ENCODE measurements at regions not wholly inside any gene's neighbourhood (a gene's known extent, or its start where the extent isn't known, plus 50 kb on each side); places are given as distances from the start of the nearest gene placed in this dataset.

DNA sequence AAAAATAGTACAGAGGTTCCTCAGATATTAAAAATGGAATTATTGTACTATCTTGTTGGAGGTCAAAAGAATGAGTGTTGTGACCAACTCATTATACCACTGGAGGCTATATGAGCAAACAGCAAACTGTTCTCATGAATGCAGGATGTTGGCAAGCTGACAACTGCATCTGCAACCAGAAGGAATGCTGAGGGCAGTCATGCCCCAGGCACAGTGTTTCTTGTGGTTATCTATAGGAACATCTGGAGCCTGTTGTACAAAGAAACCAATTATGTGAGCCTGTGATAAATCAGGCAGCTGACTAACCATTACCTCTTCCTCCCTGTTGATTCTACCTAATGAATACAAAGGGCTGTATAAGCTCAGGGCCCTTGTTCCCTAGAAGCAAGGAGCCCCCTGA lies 2057.1 kb downstream of the TP53TG3F start:
- no peak for DNase-seq

DNA sequence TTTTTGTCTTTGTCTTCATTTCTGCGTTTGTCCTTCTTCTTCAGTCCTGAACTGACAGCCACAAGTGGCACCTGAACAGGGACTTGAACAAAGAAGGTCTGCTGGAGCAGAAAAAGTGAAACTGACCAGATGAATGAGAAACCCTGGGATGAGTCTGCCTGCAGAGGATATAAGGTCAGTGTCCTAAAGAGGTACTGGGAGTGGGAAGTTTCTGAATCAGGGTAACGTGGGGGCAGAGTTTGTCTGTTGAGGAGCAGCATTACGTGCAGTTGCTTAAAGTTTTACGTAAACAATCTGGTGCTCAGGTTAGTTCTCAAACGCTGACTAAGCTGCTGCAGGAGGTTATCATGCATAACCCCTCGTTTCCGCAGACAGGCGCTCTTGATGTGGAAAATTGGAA lies 2057.6 kb downstream of the TP53TG3F start:
- no peak for DNase-seq

DNA sequence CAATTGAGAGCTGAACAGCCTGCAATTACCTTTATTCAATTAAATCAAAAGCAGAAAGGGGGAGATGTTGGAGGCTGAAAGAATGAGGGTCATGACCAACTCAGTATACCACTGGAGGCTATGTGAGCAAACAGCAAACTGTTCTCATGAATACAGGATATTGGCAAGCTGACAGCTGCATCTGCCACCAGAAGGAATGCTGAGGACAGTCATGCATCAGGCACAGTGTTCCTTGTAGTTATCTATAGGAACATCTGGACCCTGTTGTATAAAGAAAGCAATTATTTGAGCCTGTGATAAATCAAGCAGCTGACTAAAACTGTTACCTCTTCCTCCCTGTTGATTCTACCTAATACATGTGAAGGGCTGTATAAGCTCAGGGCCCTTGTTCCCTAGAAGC lies 2064.6 kb downstream of the TP53TG3F start:
- DNase-seq = no peak

GRCh38 chr16:35525979-35526590 lies 2066.7 kb downstream of the TP53TG3F start:
- no peak for DNase-seq

- no peak for DNase-seq
Observed at GRCh38 chr16:35532576-35532975, 2073.2 kb downstream of the TP53TG3F start.

GRCh38 chr16:35533683-35534082 lies 2074.3 kb downstream of the TP53TG3F start:
- no peak for DNase-seq

GRCh38 chr16:35543486-35543885 lies 2084.1 kb downstream of the TP53TG3F start:
- no peak for DNase-seq

GRCh38 chr16:35552763-35553162 lies 2093.4 kb downstream of the TP53TG3F start:
- DNase-seq = no peak

- no peak for DNase-seq
Observed at GRCh38 chr16:35557731-35558130, 2098.3 kb downstream of the TP53TG3F start.

GRCh38 chr16:35559911-35560636 lies 2100.7 kb downstream of the TP53TG3F start:
- no peak for DNase-seq

DNA sequence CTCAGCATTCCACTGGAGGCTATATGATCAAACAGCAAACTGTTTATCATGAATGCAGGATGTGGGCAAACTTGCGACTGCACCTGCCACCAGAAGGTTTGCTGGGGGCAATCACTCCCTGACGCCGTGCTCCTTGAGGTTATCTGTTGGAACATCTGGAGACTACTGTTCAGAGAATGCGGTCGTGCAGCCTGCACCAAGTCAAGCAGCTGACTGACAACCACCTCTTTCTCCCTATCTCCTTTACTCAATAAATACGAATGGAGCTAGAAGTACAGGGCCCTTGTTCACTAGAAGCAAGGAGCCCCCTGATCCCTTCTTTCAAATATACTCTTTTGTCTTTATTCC lies 2101.2 kb downstream of the TP53TG3F start:
- no peak for DNase-seq

DNA sequence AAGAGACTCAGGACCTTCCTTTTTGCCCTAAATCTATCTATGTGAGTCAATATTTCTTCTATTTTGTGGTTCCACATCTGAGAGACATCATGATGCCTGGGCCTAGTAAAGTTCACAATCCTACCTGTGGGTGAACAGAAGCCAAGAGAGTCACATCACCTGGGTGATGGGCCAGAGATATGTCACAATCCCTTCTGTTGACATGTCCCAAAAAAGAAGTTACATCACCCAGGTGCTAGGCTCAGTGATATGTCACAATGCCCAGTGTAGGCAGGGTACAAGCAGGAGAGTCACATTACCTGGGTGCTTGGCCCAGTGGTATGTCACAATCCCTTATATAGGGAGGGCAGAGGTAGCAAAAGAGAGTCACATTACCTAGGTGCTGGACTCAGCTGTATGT lies 2101.9 kb downstream of the TP53TG3F start:
- no peak for DNase-seq

DNA sequence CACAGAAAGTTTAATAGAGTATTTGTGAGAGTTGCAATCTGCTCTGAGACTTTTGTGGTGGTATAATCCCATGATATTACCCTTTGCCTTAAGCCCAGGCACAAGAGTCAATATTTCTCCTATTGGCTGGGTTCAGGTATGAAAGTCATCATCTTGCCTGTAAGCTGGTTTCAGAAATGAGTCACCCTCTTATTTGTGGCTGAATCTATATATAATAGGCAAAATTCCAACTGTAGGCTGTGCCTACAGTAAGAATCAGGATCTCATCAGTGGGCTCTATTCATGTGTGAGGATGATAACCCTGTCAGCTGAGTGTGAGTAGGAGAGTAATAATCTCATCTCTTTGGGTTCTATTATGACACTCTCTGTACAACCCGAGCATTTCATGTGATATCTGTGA lies 2103.1 kb downstream of the TP53TG3F start:
- no peak for DNase-seq

GRCh38 chr16:35562919-35563318 lies 2103.5 kb downstream of the TP53TG3F start:
- DNase-seq = no peak

DNA sequence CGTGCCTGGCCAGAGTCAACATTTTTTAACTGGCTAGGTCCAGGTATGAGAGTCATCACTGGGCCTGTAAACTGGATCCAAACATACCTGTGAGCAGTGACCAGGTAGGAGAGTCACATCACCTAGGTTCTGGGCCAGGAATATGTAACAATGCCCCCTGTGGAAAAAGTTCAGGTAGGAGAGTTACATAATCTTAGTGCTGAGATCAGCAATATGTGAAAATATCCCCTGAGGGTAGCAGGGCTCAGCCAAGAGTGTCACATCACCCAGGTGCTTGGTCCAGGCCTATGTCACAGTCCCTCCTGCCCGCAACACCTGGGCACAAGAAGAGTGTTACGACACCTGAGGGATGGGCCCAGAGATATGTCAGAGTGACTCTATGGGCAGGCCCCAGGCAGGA lies 2104.7 kb downstream of the TP53TG3F start:
- DNase-seq = no peak

GRCh38 chr16:35564889-35565288 lies 2105.5 kb downstream of the TP53TG3F start:
- no peak for DNase-seq

DNA sequence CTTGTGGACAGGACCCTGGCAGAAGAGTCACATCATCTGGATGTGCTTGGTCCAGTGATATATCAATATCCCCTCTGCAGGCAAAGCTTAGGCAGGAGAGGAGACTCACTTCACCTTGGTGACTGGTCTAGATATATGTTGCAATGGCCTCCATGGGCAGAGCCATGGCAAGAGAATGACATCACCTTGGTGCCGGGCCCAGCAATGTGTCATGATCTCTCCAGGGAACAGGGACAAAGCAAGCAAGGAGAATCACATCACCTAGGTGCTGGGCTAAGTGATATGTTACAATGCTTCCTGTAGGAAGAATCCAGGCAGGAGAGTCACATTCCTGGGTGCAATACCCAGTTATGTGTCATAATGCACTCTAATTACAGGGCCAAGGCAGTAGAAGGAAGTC lies 2106.2 kb downstream of the TP53TG3F start:
- DNase-seq = no peak

GRCh38 chr16:35569413-35569812 lies 2110.0 kb downstream of the TP53TG3F start:
- no peak for DNase-seq

DNA sequence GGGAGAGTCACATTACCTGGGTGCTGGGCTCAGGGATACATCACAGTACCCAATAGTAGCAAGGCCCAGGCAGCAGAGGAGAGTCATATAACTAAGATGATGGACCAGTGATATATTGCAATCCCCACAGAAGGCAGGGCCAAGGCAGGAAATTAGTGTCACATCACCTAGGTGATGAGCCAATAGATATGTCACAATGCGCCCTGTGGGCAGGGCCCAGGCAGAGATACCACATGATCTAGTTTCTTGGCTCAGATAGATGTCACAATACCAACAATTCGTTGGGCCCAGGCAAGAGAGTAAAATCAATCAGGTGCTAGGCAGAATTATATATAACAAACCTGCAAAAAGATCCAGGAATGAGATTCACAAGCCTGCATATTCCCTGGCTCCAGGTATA lies 2111.5 kb downstream of the TP53TG3F start:
- DNase-seq = no peak

DNA sequence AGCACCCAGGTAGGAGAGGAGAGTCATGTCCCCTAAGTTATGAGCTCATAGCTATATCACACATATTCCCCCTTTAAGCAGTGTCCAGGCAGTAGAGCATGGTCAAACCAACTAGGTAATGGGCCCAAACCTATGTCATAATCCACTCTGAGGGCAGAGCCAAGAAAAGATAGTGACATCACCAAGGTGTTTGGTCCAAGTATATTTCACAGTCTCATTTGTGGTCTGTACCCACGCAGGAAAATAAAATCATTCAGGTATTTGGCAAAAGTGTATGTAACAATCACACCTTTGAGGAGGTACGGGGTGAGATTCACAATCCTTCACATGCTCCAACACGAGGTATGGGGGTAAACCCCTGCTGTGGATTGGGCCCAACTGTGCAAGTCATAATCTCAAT lies 2112.8 kb downstream of the TP53TG3F start:
- no peak for DNase-seq

- DNase-seq = no peak
Observed at GRCh38 chr16:35573407-35573806, 2114.0 kb downstream of the TP53TG3F start.

DNA sequence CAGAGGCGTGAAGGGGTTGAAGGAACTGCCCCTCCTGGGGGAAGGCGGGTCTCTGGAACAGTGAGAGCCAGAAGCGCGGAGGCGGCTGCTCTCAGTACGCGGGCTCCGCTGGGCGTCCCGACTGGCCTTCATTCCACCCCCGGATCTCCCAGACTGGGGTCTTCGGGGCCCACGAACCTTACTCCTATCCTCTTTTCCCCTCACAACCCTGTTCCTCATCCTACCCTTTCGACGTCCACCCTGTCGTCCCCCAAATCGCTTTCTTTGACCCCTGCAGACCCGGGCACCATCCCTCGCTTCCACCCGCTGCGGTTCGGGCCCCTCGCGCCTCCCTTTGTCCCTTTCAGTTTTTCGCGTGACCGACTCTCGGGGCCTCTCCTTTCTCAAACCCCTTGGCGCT lies 2114.6 kb downstream of the TP53TG3F start:
- DNase-seq = no peak

GRCh38 chr16:35574454-35575431 lies 2115.3 kb downstream of the TP53TG3F start:
- no peak for DNase-seq

DNA sequence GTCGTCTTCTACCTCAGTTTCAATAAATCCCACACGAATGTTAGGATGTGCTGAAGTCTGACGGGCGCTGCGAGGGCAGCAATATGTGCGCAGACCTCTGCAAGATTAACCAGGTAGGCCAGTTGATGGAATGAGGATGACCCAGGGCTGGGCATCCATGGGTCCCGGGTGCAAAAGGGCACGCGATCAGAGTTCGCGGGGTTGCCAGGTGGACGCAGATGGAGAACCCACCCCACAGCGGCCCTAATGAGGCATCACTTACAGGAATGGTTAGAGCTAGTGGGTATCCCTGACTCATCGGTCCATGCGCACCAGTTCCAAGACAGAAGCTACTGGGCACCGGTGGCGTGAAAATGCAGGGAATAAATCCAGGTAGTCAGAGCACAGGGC lies 2116.0 kb downstream of the TP53TG3F start:
- DNase-seq = no peak

Measured in dermis blood vessel endothelial cell (primary cell).